ENCODE measurements at regions not wholly inside any gene's neighbourhood (a gene's known extent, or its start where the extent isn't known, plus 50 kb on each side); places are given as distances from the start of the nearest gene placed in this dataset.

- H3K27me3 ChIP-seq (ENCODE audit: insufficient read depth, low read length) = no peaks in the 10 kb centered on the region
- H2AFZ ChIP-seq (ENCODE audit: low read depth, low read length) = no peak overlapping the region
- no peak overlapping the region for H3K4me3 ChIP-seq (ENCODE audit: low read length)
- no peaks in the 10 kb centered on the region for H3K36me3 ChIP-seq (ENCODE audit: insufficient read depth, low read length)
- H3K9me3 ChIP-seq (ENCODE audit: low read length) = no peaks in the 10 kb centered on the region
- H3K4me1 ChIP-seq (ENCODE audit: insufficient read depth, low read length) = no peaks in the 10 kb centered on the region
Observed at GRCh38 chr4:135225551-135225950, 1024.0 kb upstream of the PABPC4L start.

- no peaks in the 10 kb centered on the region for H3K4me1 ChIP-seq (ENCODE audit: insufficient read depth, low read length)
- H3K9me3 ChIP-seq (ENCODE audit: low read length) = no peaks in the 10 kb centered on the region
- H3K27me3 ChIP-seq (ENCODE audit: insufficient read depth, low read length) = no peaks in the 10 kb centered on the region
- H2AFZ ChIP-seq (ENCODE audit: low read depth, low read length) = no peak overlapping the region
- H3K4me3 ChIP-seq (ENCODE audit: low read length) = no peak overlapping the region
- no peaks in the 10 kb centered on the region for H3K36me3 ChIP-seq (ENCODE audit: insufficient read depth, low read length)
Observed at GRCh38 chr4:135210341-135210740, 1008.8 kb upstream of the PABPC4L start.

- no peaks in the 10 kb centered on the region for H3K36me3 ChIP-seq (ENCODE audit: insufficient read depth, low read length)
- H3K4me1 ChIP-seq (ENCODE audit: insufficient read depth, low read length) = no peaks in the 10 kb centered on the region
- H2AFZ ChIP-seq (ENCODE audit: low read depth, low read length) = no peak overlapping the region
- no peaks in the 10 kb centered on the region for H3K27me3 ChIP-seq (ENCODE audit: insufficient read depth, low read length)
- H3K4me3 ChIP-seq (ENCODE audit: low read length) = no peak overlapping the region
- H3K9me3 ChIP-seq (ENCODE audit: low read length) = no peaks in the 10 kb centered on the region
Observed at GRCh38 chr4:135207531-135207930, 1005.9 kb upstream of the PABPC4L start.

- no peaks in the 10 kb centered on the region for H3K4me1 ChIP-seq (ENCODE audit: insufficient read depth, low read length)
- H3K9me3 ChIP-seq (ENCODE audit: low read length) = no peaks in the 10 kb centered on the region
- H3K4me3 ChIP-seq (ENCODE audit: low read length) = no peak overlapping the region
- H3K27me3 ChIP-seq (ENCODE audit: insufficient read depth, low read length) = no peaks in the 10 kb centered on the region
- no peaks in the 10 kb centered on the region for H3K36me3 ChIP-seq (ENCODE audit: insufficient read depth, low read length)
- H2AFZ ChIP-seq (ENCODE audit: low read depth, low read length) = no peak overlapping the region
Observed at GRCh38 chr4:135204311-135204710, 1002.7 kb upstream of the PABPC4L start.

- Histone ChIP-seq H2AFZ (ENCODE audit: low read depth, low read length) (no peak overlapping the region), H3K4me3 (ENCODE audit: low read length) (no peak overlapping the region), H3K4me1 (ENCODE audit: insufficient read depth, low read length) (no peaks in the 10 kb centered on the region), H3K27me3 (ENCODE audit: insufficient read depth, low read length) (no peaks in the 10 kb centered on the region), H3K9me3 (ENCODE audit: low read length) (no peaks in the 10 kb centered on the region), H3K36me3 (ENCODE audit: insufficient read depth, low read length) (no peaks in the 10 kb centered on the region)
Observed at GRCh38 chr4:135201081-135201480, 999.5 kb upstream of the PABPC4L start.

GRCh38 chr4:135197641-135198040 lies 996.1 kb upstream of the PABPC4L start:
- Histone ChIP-seq H2AFZ (ENCODE audit: low read depth, low read length) (no peak overlapping the region), H3K4me1 (ENCODE audit: insufficient read depth, low read length) (no peaks in the 10 kb centered on the region), H3K36me3 (ENCODE audit: insufficient read depth, low read length) (no peaks in the 10 kb centered on the region), H3K4me3 (ENCODE audit: low read length) (no peak overlapping the region), H3K9me3 (ENCODE audit: low read length) (no peaks in the 10 kb centered on the region), H3K27me3 (ENCODE audit: insufficient read depth, low read length) (no peaks in the 10 kb centered on the region)

- Histone ChIP-seq H3K27me3 (ENCODE audit: insufficient read depth, low read length) (no peaks in the 10 kb centered on the region), H3K36me3 (ENCODE audit: insufficient read depth, low read length) (no peaks in the 10 kb centered on the region), H2AFZ (ENCODE audit: low read depth, low read length) (no peak overlapping the region), H3K4me1 (ENCODE audit: insufficient read depth, low read length) (no peaks in the 10 kb centered on the region), H3K4me3 (ENCODE audit: low read length) (no peak overlapping the region), H3K9me3 (ENCODE audit: low read length) (no peaks in the 10 kb centered on the region)
Observed at GRCh38 chr4:135194477-135194876, 992.9 kb upstream of the PABPC4L start.

GRCh38 chr4:135192751-135193535 lies 991.4 kb upstream of the PABPC4L start:
- H2AFZ ChIP-seq (ENCODE audit: low read depth, low read length) = no peak overlapping the region
- no peaks in the 10 kb centered on the region for H3K9me3 ChIP-seq (ENCODE audit: low read length)
- no peaks in the 10 kb centered on the region for H3K4me1 ChIP-seq (ENCODE audit: insufficient read depth, low read length)
- no peaks in the 10 kb centered on the region for H3K36me3 ChIP-seq (ENCODE audit: insufficient read depth, low read length)
- no peaks in the 10 kb centered on the region for H3K27me3 ChIP-seq (ENCODE audit: insufficient read depth, low read length)
- no peak overlapping the region for H3K4me3 ChIP-seq (ENCODE audit: low read length)

- H3K36me3 ChIP-seq (ENCODE audit: insufficient read depth, low read length) = no peaks in the 10 kb centered on the region
- no peak overlapping the region for H2AFZ ChIP-seq (ENCODE audit: low read depth, low read length)
- no peaks in the 10 kb centered on the region for H3K27me3 ChIP-seq (ENCODE audit: insufficient read depth, low read length)
- no peak overlapping the region for H3K4me3 ChIP-seq (ENCODE audit: low read length)
- peaks cover under 1% of the 10 kb centered on the region for H3K4me1 ChIP-seq (ENCODE audit: insufficient read depth, low read length)
- H3K9me3 ChIP-seq (ENCODE audit: low read length) = no peaks in the 10 kb centered on the region
Observed at GRCh38 chr4:135191596-135191995, 990.0 kb upstream of the PABPC4L start.

GRCh38 chr4:135186002-135186401 lies 984.4 kb upstream of the PABPC4L start:
- no peaks in the 10 kb centered on the region for H3K27me3 ChIP-seq (ENCODE audit: insufficient read depth, low read length)
- H3K9me3 ChIP-seq (ENCODE audit: low read length) = no peaks in the 10 kb centered on the region
- H3K36me3 ChIP-seq (ENCODE audit: insufficient read depth, low read length) = no peaks in the 10 kb centered on the region
- no peak overlapping the region for H2AFZ ChIP-seq (ENCODE audit: low read depth, low read length)
- peaks cover 20% of the 10 kb centered on the region for H3K4me1 ChIP-seq (ENCODE audit: insufficient read depth, low read length)
- H3K4me3 ChIP-seq (ENCODE audit: low read length) = no peak overlapping the region

- no peaks in the 10 kb centered on the region for H3K27me3 ChIP-seq (ENCODE audit: insufficient read depth, low read length)
Observed at GRCh38 chr4:135185256-135185655, 983.7 kb upstream of the PABPC4L start.

GRCh38 chr4:135184715-135185114 lies 983.1 kb upstream of the PABPC4L start:
- no peaks in the 10 kb centered on the region for H3K27me3 ChIP-seq (ENCODE audit: insufficient read depth, low read length)
- peaks cover 20% of the 10 kb centered on the region for H3K4me1 ChIP-seq (ENCODE audit: insufficient read depth, low read length)

More at GRCh38 chr4:135185256-135185655, 983.7 kb upstream of the PABPC4L start:
- H2AFZ ChIP-seq (ENCODE audit: low read depth, low read length) = no peak overlapping the region
- no peak overlapping the region for H3K4me3 ChIP-seq (ENCODE audit: low read length)
- H3K9me3 ChIP-seq (ENCODE audit: low read length) = no peaks in the 10 kb centered on the region
- no peaks in the 10 kb centered on the region for H3K36me3 ChIP-seq (ENCODE audit: insufficient read depth, low read length)
- H3K4me1 ChIP-seq (ENCODE audit: insufficient read depth, low read length) = peaks cover 20% of the 10 kb centered on the region

GRCh38 chr4:135177321-135177720 lies 975.7 kb upstream of the PABPC4L start:
- H3K4me1 ChIP-seq (ENCODE audit: insufficient read depth, low read length) = no peaks in the 10 kb centered on the region
- no peaks in the 10 kb centered on the region for H3K27me3 ChIP-seq (ENCODE audit: insufficient read depth, low read length)
- no peak overlapping the region for H2AFZ ChIP-seq (ENCODE audit: low read depth, low read length)
- no peaks in the 10 kb centered on the region for H3K9me3 ChIP-seq (ENCODE audit: low read length)
- no peaks in the 10 kb centered on the region for H3K36me3 ChIP-seq (ENCODE audit: insufficient read depth, low read length)
- H3K4me3 ChIP-seq (ENCODE audit: low read length) = no peak overlapping the region

More at GRCh38 chr4:135184715-135185114, 983.1 kb upstream of the PABPC4L start:
- H2AFZ ChIP-seq (ENCODE audit: low read depth, low read length) = no peak overlapping the region
- no peak overlapping the region for H3K4me3 ChIP-seq (ENCODE audit: low read length)
- no peaks in the 10 kb centered on the region for H3K9me3 ChIP-seq (ENCODE audit: low read length)
- no peaks in the 10 kb centered on the region for H3K36me3 ChIP-seq (ENCODE audit: insufficient read depth, low read length)

- Histone ChIP-seq H3K4me3 (ENCODE audit: low read length) (no peak overlapping the region), H3K36me3 (ENCODE audit: insufficient read depth, low read length) (no peaks in the 10 kb centered on the region)
Observed at GRCh38 chr4:135166661-135167060, 965.1 kb upstream of the PABPC4L start.

More at GRCh38 chr4:135166661-135167060, 965.1 kb upstream of the PABPC4L start:
- Histone ChIP-seq H3K9me3 (ENCODE audit: low read length) (no peaks in the 10 kb centered on the region), H3K4me1 (ENCODE audit: insufficient read depth, low read length) (no peaks in the 10 kb centered on the region), H3K27me3 (ENCODE audit: insufficient read depth, low read length) (no peaks in the 10 kb centered on the region), H2AFZ (ENCODE audit: low read depth, low read length) (no peak overlapping the region)
